GM19043 (cell line): ENCODE measurements at regions not wholly inside any gene's neighbourhood (a gene's known extent, or its start where the extent isn't known, plus 50 kb on each side); places are given as distances from the start of the nearest gene placed in this dataset.
"Not testable (repeated sequence)": the region's sequence is repeated elsewhere in the genome, so short reads cannot be mapped to it uniquely, and the experiment has no call there.

Experiments used
- ATAC-seq: cut with Tn5 transposase; IDR thresholded peaks from one replicate; pipeline ENCODE4 v1.9.1; 2021; ENCODE audit warnings: low read depth; ENCODE audit not compliant: unreplicated experiment

- ATAC-seq: not testable (repeated sequence)
These were observed 407.3 kb upstream of the ADAMTSL1 start for GRCh38 chr9:18066608-18067007.

- ATAC-seq: no peak
These were observed 406.3 kb upstream of the ADAMTSL1 start for GRCh38 chr9:18067548-18068120.

- ATAC-seq: no peak
These were observed 405.1 kb upstream of the ADAMTSL1 start for GRCh38 chr9:18068900-18069299.

- no peak for ATAC-seq
These were observed 402.3 kb upstream of the ADAMTSL1 start for GRCh38 chr9:18071651-18072060.

GRCh38 chr9:18073002-18073401 is 401.0 kb upstream of the ADAMTSL1 start:
- ATAC-seq: no peak

- no peak for ATAC-seq
These were observed 399.9 kb upstream of the ADAMTSL1 start for GRCh38 chr9:18074041-18074440.

- no peak for ATAC-seq
These were observed 398.6 kb upstream of the ADAMTSL1 start for GRCh38 chr9:18075253-18075952.

- ATAC-seq: no peak
These were observed 395.8 kb upstream of the ADAMTSL1 start for GRCh38 chr9:18077941-18078678.

- ATAC-seq: no peak
These were observed 381.8 kb upstream of the ADAMTSL1 start for GRCh38 chr9:18092138-18092537.

- no peak for ATAC-seq
These were observed 367.9 kb upstream of the ADAMTSL1 start for GRCh38 chr9:18106006-18106560.

GRCh38 chr9:18109675-18110074 is 364.3 kb upstream of the ADAMTSL1 start:
- no peak for ATAC-seq

- no peak for ATAC-seq
These were observed 362.8 kb upstream of the ADAMTSL1 start for GRCh38 chr9:18111146-18111545.

GRCh38 chr9:18114559-18115475 is 359.1 kb upstream of the ADAMTSL1 start:
- no peak for ATAC-seq

GRCh38 chr9:18118268-18118667 is 355.7 kb upstream of the ADAMTSL1 start:
- ATAC-seq: no peak

- no peak for ATAC-seq
These were observed 351.8 kb upstream of the ADAMTSL1 start for GRCh38 chr9:18122171-18122570.

- ATAC-seq: no peak
These were observed 349.2 kb upstream of the ADAMTSL1 start for GRCh38 chr9:18124760-18125159.

- ATAC-seq: no peak
These were observed 347.0 kb upstream of the ADAMTSL1 start for GRCh38 chr9:18126831-18127498.

GRCh38 chr9:18127499-18127875 is 346.5 kb upstream of the ADAMTSL1 start:
- ATAC-seq: no peak

GRCh38 chr9:18129809-18130334 is 344.1 kb upstream of the ADAMTSL1 start:
- ATAC-seq: no peak
